Superior temporal gyrus (tissue), 1 donor: ENCODE measurements at regions not wholly inside any gene's neighbourhood (a gene's known extent, or its start where the extent isn't known, plus 50 kb on each side); places are given as distances from the start of the nearest gene placed in this dataset.
A peak's percentile ranks its signal among the peaks of the same experiment; 100 is the strongest.

ENCODE experiments used
- DNase-seq: peaks from one replicate; pipeline ENCODE4 v3.0.0-alpha.2; 2016; ENCODE audit errors: extremely low spot score

DNA sequence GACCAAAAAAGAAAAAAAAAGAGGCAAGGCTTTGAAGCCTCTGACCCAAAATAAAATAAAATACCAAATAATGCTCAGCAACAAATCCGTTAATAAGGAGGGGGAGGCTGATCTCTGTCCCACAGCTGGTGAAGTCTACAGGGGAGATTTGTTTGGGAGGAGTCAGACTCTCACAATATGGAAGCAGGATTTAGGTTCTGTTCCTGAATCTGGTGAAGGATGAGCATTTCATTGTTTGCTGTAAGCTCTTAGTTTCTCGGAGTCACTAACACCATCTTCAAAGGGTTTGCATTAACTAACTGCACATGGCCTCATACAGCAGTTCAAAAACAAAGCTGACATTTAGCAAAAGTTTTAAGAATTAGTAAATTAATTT is 339.4 kb upstream of the TNP1 start:
- no peak for DNase-seq

DNA sequence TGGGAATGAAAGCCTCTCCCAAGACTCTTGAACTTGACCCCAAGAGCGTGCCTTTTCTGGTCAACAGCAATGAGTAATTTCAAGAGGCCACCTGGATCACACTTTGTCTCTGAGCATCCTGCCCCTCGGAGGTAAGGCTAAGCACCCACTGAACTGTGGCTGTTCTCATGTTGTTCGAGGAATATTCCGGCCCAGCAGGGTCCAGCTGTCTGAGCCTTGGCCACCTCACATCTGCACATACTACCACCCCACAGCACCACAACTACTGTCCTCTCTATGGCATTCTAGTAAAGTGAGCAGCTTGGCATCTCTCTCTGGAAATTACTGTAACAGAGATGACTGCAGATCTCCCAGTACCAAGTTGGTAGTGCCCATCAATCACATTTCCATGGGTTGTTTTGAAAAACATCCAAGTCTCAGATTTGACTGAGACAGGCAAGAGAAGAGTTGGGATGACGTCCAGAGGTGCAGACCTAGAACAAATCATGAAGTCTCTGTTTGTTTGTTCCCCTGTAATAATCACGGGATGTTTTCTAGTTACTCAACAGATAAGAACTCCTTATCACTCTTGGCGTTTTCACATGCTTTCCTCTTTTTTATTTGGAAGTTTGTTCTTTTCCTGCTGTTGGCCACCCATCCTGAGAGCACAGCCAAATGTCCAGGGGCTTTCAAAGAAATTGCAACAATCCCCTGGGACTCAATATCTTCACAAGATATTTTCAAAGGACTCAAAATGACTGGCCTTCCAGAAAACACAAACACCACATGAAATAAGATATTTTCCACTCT is 336.0 kb upstream of the TNP1 start:
- no peak for DNase-seq

DNA sequence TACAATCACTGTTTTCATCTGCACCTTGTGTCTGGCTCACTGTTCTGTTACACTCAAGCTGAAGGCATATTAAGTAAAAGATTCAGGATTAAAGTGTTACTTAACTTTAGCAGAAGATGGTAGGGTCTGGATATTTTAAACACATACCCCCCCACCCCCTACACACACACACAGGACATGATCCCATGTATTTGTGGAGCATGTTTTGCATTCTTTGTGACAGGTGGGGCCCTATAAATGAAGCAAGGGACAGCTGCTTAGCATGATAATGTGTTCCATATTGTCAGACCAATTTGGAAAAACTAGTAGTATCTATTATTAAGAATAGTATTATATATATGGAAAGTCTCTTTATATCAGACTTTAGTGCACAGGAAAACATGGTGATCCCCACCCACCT is 335.2 kb upstream of the TNP1 start:
- no peak for DNase-seq

DNA sequence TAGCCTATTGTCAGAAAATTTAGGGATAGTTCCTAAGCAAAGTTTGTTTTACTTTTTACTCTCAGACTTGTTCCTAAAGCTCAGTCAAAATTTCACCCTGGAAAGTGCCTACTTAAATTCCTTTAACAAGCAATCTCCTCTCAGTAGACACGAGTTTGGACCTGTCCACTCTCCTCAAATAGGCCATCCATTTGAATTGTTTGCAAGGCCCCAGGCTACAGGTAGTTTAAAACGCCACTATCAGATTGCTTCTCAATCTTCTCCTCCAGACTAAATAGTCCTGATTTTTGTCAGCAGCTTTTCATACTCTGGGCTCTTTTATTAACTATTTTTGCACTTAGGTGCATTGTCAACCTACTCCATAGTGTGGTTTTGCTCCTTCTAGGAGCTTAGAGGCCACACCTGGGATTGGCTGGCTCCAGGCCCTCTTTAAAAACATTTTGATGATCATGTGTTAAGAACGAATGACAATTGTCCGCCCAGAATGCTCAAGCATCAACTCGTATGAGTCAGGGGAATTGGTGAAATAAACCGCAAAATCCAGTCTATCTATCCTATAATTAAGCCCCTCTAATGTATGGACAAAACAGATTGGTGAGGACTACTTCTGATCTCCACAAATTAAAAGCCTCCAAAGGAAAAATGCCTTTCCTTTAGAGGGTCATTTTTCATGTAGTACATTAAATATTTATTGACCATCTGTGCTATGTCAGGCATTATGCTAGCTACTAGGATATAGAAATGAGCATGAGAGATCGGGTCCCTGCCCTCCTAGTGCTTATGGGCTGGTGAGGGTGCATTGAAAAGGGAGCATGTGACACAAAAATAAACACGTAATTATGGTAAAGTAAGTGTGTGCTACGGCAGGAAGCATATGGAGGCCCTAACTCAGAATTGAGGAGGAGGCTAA is 333.8 kb upstream of the TNP1 start:
- no peak for DNase-seq

DNA sequence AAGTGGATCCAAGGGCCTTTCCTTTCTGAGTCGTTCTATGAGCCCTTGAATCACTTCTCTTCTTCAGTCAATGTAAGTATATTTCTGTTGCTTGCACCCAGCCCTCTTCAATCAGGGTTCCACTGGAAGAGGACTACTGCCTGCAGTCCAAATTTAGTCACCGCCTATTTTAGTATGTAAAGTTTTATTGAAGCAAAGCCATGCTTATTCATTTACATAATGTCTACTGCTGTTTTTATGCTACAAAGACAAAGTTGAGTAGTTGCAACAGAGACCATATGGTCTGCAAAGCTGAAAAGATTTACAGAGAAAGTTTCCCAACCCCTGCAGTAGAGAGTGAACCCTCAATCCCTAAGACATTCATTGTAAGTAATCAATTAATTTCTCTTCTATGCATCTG is 332.5 kb upstream of the TNP1 start:
- peak; percentile 50 for DNase-seq

DNA sequence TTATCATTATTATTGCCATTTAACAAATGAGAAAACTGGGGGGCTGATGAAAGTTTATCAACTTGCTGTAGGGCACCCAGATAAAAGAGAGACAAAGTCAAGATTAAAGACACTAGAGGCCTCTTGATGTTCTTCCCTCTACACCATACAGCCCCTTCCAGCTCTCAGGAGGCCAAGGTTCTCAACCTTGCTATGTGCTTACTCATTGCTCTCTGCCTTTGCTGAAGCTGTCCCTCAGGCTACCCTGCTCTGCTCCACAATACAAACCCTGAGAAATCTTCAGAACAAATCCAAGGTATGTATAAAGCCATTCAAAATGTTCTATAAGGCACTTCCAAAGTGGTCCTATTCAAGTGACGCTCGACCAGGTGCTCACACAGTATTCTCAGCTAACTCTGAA is 329.9 kb upstream of the TNP1 start:
- no peak for DNase-seq

DNA sequence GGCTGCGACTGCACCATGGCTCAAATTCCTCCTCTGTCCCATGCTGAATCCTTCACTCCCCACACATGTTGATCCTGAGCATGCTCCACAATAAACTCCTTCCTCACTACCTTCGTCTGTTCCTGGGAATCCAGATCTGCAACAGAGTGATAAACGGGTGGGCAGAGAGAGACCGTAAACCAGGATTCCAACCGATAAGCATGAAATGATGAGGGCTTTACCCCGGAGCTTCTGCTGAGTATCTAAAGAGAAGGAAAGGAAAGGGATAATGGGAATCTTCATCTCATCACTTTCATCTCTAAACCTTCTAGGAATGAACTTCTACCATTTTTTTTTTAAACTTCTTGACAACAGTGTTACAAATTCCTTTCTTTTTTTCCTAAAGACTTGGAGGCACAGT is 329.3 kb upstream of the TNP1 start:
- DNase-seq = no peak

DNA sequence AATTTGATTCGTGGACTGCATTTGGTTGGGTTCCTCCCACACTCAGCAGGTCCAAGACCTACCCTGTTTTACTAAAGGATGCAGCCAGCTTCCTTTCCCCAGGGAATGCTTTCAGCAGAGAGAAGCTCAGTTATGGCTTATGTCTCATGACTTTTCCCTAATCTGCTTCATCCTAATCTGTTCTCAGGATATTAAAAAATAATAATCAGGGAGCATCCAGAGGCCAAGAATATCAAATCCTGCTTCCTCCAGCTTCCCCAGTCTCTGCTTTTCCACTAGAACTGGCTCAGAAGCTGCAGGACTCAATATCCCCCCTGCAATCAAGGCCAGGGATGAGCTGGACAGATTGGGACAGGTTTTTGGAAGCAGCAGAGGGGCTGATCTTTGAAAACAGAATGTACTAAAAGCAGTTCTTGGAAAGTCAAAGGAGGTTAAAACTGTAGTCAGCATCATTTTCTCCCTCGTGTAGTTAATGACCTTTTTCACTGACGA is 326.9 kb upstream of the TNP1 start:
- no peak for DNase-seq

DNA sequence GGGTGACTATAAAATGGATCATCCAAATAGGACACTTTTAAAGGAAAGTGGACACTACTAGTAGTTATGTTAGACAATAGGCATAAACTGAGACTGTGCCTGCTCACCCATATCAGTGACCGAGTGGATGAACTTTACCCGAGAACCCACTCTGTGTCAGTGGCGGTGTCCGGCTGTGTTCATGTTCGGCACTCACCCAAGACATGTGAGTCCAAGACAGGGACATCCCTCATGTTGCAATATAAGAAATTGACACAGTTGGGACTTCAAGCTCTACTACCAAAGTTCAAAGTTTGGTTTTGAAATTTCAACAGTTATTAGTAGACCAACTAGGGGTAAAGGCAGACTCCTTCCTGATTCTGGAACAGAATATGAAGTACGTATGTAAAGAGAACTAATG is 326.3 kb upstream of the TNP1 start:
- DNase-seq = no peak

DNA sequence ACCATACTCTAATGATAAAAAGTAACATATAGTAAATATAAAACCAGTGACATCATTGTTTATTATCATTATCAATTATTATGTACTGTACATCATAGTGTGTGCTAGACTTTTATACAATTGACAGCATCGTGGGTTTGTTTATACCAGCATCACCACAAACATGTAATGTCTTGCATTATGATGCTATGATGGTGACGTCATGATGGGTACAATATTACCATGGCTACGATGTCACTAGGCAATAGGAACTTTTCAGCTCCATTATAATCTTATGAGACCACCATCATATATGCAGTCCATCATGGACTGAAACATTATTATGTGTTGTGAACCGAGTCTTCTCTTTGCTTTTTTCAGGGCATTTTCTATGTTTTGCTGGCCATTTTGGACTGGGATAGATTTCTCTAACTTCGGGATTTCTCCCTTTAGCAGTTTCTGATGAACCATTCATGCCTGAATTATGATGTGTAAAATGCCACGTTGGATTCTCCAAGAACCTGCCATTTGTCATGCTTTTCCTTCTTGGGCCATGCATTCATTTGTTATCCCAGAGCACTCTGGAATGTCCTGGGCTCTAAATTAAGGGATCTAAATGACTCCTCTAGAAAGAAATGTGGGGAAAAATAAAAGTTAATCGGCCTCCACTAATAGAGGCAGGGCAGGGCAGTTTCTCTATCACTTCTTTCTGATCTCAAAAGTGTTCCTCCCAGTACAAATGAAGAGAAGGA is 325.6 kb upstream of the TNP1 start:
- no peak for DNase-seq

DNA sequence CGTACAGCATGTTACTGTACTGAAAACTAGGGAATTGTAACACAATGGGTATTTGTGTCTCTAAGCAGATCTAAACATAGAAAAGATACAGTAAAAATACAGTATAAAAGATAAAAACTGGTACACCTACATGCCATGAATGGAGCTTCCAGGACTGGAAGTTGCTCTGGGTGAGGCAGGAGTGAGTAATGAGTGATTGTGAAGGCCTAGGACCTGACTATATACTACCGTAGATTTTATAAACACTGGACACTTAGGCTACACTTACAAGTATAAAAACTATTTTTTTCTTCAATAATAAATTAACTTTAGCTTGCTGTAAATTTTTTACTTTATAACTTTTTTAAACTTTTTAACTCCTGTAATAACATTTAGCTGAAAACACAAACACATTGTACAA is 324.4 kb upstream of the TNP1 start:
- DNase-seq = no peak

DNA sequence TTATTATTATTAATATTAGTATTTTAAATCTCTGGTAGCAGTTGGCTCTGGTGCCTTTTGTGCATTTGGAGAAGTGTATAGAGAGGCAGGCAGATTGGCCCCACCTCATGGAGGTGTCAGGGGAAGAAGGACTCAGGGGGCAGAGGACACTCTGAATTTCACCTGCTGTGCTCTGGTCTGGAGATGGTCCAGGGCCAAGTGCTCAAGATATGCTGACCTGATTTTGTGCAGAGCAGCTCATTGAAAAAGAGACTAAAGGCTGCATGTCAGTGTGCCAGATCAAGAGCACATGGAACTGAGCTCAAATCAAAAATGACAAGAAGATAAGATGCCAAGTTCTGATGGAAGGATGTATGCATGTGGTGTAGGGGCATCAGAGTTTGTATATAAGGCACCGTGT is 323.6 kb upstream of the TNP1 start:
- DNase-seq = no peak

DNA sequence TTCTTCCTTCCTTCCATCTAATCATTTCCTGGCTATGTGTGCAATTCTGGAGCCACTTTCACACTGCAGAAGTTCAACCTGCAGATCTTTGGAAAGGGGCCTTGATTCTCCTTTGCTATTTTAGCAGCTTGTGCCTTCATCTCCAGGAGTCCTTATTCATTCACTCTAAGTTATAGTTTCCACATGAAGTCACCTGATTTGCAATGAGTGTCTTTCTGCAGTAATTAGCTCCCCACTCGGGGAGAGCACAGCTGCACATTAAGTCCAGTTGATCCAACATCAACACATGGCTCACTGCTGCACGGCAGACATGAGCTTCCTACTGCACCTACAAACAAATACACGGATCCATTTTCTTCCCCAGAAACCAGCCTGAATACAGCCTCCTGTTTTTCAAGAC is 323.1 kb upstream of the TNP1 start:
- no peak for DNase-seq

DNA sequence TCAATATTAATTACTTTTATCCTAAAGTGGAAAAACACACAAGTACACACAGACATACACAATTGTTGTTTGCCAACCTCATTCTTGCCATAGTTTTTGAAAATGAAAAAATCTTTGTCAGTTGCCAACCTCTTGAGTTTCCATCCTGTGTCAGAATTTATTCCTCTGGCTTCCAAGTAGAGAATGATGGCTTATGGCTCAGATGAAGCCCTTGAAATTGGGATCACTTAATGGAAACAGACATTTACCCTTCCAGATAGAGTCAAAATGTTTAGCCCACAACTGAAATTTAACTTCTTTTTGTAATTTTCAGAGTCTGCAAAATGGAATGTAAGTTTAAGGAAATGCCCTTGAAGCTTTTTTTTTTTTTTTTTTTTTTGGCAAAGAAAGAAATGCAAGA is 321.6 kb upstream of the TNP1 start:
- DNase-seq = no peak

DNA sequence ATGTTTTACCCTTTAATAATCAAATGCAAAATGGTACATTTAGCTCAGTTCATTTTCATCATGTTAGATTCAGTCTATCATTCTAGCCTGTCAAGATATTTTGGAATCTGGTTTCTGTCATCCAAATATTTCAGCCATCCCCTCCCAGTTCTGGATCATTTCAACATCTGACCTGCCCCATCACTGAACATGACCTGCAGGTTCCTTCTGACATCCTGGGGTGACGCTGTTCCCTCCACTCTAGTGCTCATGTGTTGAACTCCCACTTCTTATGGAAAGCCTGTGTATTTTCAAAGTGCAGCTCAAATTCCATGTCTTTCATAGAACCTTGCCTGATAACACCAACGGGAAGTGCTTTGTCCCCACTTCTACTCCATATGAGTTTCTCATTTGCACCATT is 320.0 kb upstream of the TNP1 start:
- no peak for DNase-seq

DNA sequence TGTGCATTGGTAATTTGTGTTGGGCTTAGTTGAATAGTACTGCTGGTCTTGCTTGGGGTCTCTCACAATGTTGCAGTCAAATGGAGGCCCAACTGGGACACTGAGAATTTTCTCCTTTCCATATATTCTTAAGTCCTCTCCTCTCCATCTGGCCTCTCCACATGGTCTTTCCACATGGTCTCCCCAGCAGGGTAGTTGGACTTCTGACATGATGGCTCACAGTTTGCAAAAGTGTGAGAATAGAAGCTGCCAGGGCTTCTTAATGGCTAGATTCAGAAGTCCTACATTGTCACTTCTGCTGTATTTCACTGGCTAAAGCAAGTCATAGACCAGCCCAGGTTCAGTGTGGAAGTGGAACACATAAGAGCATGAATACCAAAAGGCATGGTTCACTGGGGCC is 318.5 kb upstream of the TNP1 start:
- DNase-seq = no peak

DNA sequence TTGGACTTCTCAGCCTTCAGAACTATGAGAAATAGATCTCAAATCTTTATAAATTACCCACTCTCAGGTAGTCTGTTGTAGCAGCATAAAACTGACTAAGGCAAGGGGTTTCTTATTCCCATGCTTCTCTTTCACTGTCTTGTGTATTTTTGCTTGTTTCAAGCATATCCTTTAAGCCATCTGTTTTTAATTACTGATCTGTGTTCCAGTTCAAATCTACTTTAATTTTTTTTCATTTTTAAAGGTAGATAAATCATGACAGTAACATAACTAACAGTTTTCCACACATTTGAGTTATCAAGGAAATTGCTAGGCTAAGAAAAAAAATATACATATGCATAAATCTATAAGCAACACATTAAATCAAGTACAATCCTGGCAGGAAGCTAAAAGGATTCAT is 317.9 kb upstream of the TNP1 start:
- no peak for DNase-seq

DNA sequence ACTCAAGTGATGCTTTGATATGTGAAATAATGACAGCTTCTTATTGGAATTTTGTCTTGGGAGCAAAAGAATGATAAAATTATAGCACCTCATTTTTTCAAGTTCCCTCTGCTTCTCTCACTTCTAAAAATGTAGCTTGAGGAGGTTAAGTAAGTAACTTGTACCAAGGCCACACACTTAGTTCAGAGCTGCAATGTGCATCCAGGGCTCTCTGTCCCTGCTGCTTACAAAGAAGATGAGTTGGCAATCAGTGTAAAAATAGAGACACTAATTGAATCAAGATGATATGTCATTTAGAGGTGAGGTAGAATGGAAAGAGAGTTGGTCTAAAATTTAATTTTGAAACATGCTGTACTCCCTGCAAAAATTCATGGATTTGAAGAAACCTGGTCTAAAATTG is 312.0 kb upstream of the TNP1 start:
- no peak for DNase-seq

DNA sequence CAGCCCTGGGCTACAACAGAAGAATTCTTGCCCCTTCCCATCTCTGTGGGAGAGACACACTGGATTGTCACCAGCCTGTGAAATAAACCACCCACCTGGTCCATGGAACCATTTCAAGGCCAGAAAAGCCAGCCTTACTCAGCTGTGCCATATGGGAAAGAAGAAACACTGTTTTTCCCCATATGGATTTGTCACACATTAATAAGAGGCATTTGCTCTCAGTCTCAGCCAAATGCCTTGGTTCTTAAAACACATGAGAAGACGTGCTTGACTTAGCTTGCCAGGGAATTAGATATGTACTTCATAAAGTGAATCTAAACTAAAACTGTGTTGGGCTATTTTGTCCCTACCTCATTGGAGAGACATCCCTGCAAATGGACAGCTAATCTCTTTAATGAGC is 308.6 kb upstream of the TNP1 start:
- DNase-seq = peak; percentile 32

DNA sequence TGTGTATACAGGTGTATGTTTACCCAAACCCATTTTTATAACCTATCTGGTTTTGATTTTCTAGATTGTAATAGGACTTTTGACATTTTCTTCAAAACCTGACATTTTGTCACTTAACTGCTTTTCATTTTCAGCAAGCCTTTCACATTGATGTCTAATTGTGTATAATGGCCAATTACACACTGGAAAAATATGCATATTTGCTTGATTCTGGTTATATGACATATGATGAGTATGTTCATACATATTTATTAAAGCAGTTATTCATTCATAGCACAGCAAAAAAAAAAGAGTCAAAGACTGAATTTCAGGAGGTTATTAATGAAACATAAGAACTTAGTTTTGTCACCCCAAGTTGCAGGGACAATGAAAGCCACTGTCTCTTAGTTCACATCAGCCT is 307.7 kb upstream of the TNP1 start:
- DNase-seq = no peak

DNA sequence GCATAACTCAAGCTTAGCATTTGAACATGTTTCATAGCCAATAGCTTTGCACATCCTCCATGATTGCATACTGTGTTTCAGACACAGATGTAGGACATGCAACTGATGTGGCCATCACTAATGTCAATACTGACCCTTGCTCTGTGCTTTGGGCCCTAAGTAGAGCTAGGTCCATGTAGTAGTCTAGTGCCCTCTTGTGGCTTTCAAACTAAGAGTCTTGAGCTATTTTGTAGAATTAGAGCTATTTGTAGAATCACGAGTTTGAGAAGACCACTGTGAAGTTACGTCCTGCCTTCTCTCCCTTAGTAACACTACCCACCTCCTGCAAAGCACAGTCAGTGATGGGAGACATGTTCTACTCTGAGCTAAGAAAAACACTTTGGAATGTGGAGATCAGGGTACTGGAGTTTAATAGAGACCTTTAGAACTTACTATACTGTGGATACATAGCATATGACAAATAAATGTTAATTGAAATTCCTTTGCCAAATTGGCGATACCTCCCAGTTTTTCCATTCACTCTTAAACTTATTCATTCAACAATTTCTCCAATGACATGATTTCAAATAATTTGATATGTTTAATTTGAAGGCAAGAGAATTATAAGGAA is 306.5 kb upstream of the TNP1 start:
- peak; percentile 86 for DNase-seq

DNA sequence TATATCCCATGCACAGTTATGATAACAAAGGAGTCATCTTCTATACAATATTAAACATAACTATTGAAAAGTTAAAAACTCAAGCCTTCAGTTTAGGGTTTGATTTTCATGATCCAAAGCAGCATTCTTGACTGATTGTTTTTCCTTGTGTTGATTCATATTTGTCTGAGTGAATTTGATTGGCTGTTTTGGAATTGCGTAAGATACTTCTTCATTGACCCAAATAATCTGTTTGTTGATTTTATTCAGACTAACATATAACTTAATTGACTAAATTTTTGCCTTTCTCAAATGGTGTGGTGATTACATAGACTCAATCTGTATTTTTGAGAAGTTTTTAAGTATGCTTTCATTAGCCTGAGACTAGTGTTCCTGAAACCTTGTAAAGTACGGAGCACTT is 305.7 kb upstream of the TNP1 start:
- no peak for DNase-seq
